ENCODE measurements at regions not wholly inside any gene's neighbourhood (a gene's known extent, or its start where the extent isn't known, plus 50 kb on each side); places are given as distances from the start of the nearest gene placed in this dataset.

DNA sequence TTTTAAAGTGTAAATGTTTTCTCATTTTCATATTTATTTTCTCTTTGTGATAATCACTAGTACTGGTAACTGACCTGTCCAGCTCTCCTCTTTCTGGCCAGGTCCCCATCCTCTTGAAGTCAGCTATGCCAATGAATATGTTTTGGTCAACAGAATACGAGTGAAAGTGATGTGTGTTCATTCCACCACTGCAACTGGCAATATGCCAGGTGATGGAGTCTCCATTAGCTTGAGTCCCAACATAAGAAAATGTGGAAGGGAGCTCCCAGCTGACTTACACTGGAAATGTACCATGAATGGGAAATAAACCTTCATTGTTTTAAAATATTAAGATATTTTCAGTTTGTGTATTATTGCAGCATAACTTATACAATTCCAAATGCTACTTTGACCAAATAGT, 75.8 kb downstream of the CCDC34 start:
- DNase-seq (ENCODE audit: low spot score): no peak

DNA sequence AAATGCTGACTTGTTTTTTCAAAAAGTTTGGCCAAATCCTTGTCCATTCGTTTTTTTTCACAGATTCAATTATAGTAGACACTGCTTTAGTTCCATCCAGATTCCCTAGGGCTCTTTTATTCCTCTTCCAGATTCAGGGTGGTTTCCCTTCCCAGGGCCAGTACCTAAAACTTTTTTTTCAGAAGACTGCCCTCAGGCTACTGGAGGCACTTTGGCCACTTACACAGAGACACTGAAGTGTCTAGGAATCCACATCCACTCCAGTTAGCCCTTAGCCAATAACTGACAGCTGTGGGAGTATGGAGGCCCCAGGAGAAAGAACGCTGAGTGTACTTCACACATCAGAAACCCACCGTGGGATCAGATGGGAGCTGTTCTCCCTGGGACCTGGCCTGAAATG, 77.3 kb downstream of the CCDC34 start:
- no peak for DNase-seq (ENCODE audit: low spot score)

DNA sequence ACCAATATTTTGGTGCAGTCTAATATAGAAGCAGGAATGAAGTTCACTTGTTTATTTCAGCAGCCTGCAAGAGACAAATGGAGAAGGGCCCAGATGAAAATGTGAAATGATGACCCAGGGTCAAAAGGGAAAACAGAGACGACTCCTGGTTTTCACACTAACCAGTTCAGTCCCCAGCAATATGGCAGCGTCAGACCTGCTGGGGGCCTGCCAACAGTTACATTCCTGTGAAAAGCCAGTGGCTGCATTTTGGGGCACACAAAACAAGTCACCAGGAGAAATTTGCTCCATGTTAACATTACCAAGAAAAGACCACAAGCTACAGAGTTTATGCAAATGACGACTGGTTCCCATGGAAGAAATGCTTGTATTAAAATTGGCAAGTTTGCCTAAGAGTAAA, 80.2 kb downstream of the CCDC34 start:
- no peak for DNase-seq (ENCODE audit: low spot score)

DNA sequence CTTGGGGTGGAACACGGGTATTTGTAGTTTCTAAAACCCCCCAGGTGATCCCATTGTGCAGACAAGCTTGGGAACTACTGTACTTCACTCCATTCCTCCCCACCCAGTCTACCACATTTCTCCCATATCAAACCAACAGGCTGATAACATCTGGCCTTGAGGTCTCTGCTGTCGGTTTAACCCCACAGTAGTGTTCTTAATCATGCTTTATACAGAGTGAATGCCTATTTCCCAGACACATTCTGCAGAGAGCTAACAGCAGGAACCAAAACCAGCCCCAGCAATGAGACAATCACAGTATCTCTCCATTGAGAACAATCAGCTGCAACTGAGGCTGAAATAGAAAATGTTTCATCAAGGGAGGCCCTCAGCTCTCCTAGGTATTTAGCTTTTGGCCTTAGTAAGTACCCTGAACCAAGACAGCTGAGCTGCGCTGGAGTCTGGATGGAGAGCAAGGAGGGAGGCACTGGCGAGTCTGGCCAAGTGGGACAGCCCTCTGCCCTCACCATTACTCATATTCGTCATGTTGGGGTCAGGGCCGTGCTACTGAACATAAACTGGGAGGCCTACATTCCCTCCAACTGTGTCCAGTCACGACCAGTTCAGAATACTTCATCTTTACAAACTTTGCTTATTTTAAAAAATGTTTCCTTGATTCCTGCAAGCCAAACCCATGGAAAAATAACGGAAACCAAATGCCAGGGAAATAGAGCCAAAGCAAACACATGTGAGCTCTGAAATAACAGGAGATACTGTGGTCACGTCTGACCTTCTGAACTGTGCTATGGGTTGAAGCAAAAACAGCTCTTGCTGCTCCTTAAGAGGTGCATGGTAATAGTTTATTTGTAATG, 81.0 kb downstream of the CCDC34 start:
- DNase-seq (ENCODE audit: low spot score): peak; percentile 74

DNA sequence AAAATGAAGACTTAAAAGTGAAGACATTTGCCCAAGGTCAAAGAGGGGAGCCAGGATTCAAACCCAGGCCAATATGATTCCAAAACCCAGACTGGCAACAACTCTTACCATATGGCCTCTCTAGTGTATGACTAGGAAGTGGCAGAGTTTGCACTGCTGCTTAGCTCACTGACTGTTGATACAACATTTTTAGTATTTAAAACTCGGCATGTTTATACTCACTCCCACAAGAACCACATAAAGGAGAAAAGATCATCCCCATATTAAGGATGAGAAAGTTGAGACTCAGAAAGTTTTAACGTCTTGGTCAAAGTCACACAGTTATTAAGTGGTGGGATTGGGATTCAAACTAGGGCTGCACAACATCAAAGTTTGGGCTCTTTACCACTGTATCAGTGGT, 81.7 kb downstream of the CCDC34 start:
- no peak for DNase-seq (ENCODE audit: low spot score)

DNA sequence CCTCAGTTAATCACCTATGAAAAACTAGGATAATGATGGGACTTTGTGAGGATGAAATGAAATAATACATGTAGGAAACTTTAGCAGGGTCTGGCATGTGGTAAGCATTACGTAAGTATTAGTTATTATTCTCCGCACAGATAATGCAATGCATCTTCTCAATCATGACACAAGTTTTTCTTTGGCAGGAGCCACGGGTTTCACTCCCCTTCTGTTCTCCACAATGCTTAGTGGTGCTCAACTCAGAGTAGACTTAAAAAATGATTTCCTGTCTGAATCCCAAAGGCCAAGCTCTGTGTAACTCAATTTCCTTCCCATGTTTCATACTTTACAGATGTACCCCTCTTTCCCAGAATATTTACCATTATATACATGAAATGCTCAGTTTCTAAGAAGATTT, 82.9 kb downstream of the CCDC34 start:
- no peak for DNase-seq (ENCODE audit: low spot score)

DNA sequence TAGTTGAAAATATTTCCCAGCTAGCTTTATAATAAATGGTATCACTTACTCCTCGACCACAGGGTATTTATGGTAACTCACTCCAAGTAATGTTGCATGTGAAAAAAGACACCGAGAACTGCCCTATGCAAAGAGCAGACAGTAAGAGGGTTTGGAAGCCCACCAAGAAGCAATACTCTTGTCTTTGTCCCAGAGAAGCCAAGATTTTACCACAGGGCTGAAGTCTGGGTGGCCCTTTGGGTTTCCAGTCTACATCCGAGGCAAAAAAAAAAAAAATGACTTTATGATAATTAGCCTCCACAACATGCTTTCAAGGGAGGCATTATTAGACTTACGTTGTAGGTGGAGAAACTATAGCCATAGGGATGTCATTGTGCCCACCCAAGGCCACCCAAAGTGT, 83.6 kb downstream of the CCDC34 start:
- no peak for DNase-seq (ENCODE audit: low spot score)

DNA sequence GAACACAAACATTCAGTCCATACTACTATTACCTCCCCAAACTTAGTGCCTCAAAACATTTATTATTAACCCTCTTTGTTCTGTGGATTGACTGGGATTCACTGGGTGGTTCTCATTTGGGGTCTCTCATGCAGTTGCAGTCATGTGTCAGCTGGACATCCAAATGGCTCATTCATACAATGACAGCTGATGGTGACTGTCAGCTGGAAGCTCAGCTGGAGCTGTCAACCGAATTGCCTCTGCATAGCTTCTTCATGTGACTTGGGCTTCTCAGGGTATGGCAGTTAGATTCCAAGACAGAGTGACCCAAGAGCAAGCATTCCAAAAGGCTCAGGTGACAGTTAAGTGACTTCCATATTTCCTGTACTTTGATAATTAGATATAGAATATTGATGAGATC, 85.2 kb downstream of the CCDC34 start:
- no peak for DNase-seq (ENCODE audit: low spot score)

DNA sequence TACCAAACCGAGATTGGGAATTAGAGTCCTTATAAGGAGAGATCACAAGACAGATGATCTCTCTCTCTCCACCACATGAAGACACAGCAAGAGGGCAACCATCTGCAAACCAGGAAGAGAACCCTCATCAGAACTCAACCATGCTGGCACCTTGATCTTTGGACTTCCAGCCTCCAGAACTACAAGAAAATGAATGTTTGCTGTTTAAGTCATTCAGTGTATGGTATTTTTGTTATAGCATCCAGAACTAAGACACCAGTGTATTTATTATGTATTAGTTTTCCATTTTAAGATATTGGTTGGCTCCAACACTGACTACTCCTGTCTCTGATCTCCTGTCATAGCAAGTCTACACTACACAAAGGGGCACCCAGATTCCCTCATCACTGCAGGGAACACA, 86.9 kb downstream of the CCDC34 start:
- DNase-seq (ENCODE audit: low spot score): no peak

DNA sequence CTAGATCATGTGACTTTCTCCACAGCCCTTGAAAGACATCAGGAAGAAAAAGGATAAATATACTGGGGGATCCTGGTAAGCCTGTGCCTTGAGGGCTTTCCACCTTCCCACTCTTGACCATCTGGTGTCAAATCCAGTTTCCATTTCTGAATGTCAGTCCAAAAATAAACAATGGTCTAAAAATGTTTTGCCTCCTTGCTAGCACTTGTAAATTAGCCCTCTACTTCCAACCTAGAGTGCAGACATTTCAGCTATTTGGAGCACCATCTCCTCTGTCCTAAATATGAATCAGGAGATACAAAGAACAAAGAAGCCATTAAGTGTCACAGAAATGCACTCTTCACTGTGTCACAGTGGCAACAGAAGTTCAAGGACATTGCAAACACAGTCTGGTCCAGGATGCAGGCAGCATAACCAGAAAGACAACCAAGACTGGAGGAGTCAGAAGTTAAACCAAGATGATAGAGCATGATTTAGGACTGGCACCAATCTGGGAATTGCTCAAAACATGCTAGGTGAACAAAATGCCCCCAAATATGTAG, 88.1 kb downstream of the CCDC34 start:
- no peak for DNase-seq (ENCODE audit: low spot score)

DNA sequence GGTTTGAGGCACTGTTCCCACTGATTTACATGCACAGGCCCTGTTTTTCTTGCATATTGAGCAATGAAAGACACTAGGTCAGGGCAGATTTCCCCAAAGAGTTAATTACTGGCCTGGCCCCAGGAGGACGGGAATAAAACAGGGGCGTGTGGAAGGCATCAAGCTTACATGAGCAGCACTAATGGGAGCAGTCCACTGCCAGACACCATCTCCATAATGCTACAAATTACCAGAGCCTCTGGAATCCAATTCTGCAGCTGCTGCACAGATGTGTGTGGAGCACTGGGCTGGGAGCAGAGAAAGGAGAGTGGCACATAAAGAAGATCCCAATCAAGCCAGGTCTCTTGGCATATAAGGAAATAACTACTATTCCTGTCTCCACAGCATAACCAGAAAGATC, 96.9 kb downstream of the CCDC34 start:
- no peak for DNase-seq (ENCODE audit: low spot score)

DNA sequence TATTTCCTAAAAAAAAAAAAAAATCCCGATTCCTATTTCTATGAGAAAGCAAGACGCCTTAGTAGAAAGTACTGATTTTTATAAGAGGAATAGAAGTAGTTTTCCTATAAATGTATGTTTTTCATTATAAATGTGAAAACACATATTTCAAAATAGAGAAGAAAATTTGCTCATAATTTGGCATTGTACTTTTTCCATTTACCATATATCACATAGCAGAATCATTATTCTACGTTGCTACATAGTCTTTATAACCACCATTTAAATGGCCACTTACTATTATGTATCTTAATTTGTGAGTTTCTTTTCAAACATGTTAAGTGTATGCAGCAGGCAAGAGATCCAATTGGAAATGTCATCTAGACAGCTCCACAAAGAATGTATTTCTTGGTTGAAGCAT, 99.0 kb downstream of the CCDC34 start:
- DNase-seq (ENCODE audit: low spot score): no peak

DNA sequence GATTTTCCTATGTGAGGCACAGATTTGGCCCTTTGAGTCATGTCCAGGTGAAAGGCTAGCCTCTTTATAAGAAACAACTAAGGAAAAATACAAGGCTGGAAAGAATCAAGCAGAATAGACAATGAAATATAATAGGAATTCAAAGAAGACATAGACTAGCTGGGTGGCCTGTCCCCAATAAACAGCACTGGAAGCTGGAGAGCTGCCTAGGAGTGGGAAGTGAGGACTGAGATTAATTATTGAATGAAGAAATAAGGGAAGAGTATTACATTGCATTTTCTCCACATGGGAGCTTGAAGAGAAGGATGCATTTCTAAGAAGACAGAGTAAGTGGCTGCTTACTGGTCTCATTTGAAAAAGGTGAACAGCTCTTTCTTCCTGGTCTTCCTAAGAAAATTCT, 100.0 kb downstream of the CCDC34 start:
- DNase-seq (ENCODE audit: low spot score): no peak

DNA sequence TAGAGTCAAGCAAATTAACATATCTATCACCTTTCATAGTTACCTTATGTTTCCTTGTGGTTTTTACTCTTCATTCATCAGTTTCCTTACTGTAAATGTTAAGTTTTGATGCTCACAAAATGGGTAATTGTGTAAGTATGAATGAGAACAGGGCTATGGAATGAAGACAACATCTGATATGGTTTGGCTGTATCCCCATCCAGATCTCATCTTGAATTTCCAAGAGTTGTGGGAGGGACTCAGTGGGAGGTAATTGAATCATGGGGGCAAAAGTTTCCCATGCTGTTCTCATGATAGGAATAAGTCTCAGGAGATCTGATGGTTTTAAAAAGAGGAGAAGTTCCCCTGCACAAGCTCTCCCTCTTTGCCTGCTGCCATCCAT, 107.6 kb downstream of the CCDC34 start:
- DNase-seq (ENCODE audit: low spot score): no peak

DNA sequence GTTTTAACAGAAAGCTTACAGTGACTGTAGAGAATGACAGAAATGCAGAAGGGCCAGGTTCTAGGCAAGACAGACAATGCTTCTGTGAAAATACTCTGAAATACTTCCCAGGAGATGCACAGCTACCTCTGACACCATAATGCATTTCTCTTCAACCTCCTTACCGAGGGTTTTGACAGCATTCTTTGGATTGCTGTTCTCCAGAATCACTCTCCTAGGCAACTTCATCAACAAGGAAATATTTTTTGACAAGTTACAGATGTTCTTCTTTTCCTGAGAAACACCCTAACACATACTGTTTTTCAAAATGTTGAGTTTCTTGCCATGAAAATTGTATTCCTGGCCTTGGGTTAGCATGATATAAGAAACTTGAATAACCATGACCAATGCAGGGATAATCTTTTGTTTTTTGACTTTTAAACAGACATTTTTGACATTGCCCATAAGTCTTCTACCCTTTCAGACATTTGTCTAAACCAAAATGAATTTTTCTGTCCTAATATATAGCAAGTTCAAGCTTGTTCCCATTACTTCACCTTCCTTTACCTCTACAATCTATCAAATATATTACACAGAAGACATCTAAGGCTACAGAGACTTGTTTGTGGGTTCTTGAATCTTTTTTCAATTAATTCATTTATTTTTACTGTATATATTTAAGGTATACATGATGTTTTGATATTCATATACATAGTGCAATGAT, 108.1 kb downstream of the CCDC34 start:
- no peak for DNase-seq (ENCODE audit: low spot score)

DNA sequence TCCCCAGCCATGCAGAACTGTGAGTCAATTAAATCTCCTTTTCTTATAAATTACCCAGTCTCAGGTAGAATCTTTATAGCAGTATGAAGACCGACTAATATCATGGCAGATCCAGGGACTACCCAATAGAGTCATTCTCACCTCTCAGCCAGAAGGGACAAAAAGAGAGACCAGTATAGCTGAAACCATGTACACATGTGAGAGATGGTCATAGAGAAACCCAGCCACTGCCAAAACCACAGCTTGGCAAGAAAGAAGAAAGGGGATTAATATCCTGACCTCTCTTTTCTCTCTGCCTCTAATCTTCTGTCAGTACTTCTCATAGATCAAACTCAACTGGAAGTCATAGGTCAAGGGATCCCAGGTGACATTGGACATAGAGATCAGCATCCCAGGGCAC, 109.8 kb downstream of the CCDC34 start:
- DNase-seq (ENCODE audit: low spot score): no peak

DNA sequence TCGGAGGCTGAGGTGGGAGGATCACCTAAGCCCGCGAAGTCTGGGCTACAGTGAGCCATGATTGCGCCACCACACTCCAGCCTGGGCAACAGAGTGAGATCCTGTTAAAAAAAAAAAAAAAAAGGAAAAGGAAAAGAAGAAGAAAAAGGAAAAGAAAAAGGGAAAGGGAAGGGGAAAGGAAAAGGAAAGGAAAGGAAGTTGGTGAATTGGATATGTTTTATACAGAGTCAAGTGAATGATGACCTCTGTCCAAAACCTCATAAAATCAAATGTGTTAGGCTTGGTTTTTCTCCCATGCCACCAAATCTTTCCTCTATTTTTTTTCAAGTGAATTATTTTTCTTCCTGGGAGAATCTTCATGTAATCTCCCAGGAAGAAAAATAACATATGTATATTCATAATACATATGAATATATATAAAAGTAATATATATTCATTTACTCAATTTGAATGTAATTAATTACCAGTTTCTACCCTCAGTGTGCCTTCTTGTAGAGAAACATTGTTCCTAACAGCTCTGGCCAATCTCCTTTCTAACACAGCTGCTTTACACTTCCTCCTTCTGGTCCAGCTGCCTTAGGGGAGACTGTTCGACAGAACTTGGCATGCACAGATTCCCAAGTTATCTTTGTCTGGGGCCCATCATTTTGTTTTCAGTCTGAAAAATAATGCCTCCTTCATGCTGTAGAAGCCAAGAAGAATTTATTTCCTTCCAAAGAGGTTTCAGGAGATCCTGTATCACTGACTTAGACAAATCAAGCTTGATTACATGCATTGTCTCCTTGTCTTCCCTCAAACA, 111.9 kb downstream of the CCDC34 start:
- no peak for DNase-seq (ENCODE audit: low spot score)

DNA sequence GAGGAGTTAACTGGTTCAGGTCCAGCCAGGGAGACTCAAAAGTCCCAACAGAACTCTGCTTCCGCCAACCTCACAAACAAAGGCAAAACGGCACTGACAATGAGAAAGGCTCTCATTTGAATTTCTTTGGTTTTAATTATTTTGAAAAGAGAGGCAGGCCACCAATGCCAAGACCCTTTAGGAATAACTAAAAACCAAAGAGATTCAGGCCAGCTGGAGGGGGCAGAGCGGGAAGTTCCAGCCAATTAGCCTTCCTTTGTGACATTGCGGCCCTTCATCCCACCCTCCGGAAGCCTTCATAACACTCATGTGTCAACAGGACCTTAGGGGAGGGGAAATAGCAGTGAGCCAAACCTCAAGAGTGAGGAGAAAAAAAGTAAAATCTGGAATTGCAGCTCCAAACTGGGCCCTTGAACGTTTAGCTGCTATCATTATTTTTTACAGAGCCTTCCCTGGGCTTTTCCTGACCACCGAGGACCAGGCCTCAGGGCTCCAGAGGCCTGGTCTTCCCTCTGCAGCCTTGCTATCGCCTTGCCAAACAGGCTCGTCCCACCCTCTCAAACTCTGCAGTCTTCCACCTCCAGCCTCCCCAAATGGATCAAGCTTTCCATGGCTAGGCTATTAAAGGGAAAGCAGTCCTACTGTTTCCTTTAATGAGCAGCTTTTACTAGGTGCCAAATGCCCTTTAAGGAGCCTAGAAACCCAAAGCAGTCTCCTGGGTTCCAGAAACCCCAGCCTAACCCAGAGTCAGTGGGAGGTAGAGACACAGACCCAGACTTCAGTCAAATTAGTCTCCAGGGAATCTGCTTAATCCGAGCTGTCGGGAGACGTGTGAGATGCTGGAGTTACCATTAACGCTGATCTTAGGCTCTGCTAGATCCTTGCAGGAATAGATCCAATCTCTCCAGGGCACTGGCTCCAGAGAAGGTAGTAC, 114.2 kb downstream of the CCDC34 start:
- DNase-seq (ENCODE audit: low spot score): no peak

DNA sequence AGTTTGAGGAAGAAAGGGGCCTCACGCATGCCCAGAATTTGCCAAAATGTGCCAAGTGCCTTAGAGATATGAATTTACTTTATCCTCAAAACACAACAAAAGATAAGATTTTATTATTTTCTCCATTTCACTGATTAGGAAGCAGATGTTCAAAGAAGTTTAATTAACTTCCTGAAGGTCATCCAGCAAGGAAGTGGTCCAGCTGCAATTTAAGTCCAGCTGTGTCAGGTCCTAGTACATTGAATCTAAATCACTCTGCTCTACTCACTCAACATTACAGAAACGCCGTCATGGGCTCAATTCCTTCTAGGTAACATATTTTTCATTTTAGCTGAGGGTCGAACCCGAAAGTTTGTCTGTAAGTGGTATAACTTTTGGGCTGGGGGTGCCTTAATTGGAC, 115.4 kb downstream of the CCDC34 start:
- DNase-seq (ENCODE audit: low spot score): no peak

DNA sequence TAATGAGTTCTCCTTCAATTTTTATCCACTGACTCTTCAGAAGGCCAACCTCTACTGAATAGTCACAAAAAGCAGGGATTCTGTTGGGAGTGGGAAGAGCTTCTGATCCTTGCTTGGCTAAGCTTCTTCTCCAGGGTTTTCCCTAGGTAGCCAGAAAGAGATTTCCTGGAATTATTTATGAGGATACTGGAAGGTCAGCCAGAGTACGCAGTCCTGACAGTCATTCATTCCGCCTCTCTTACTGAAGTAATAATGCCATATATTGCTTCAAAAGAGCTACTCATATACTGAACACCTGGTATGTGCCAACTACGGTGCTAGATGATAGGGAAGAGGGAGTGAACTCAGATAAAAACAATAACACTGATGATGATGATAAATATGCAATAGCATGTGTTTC, 116.1 kb downstream of the CCDC34 start:
- no peak for DNase-seq (ENCODE audit: low spot score)

DNA sequence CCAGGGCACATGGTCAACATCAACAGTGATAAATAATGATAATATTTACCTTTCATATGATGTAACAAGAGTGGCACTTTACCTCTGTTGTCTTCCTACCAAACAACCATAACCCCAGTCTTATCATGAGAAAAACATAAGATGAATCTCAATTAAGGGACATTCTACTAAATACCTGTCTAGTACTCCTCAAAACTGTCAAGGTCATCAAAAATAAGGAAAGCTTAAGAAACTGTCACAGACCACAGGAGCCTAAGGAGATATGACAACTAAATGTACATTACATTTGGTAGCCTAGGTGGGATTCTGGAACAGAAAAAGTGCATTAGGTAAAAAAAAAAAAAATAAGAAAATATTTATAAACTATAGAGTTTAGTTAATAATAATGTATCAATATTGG, 118.1 kb downstream of the CCDC34 start:
- DNase-seq (ENCODE audit: low spot score): no peak

DNA sequence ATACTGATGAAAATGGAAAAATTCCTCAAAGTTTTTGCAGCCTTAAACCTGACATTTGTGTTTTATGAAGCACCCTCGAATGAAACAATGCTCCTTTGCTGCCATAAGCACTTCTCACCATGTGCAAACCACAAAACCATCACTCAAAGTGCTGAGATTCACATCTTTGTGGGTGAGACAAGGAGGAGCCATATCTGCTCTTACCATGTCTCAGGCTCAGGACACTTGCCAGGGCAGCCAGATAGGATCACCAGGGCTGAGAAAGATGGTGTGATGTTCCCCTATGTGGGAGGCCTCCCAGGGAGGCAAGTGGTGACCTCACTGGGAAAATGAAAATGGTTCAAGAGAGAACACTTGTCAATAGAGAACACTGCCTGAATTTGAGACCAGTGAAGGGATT, 120.4 kb downstream of the CCDC34 start:
- DNase-seq (ENCODE audit: low spot score): no peak
